Glutamatergic neuron (in vitro differentiated cells): ENCODE measurements at regions not wholly inside any gene's neighbourhood (a gene's known extent, or its start where the extent isn't known, plus 50 kb on each side); places are given as distances from the start of the nearest gene placed in this dataset.

Experiments used
- DNase-seq: peaks from one replicate; pipeline ENCODE4 v3.0.0; 2022
- H3K27ac Mint-ChIP-seq: one replicate; pipeline ENCODE4 v1.8.0; 2020; ENCODE audit warnings: mild to moderate bottlenecking, mixed read lengths, inconsistent platforms; ENCODE audit not compliant: unreplicated experiment
- H3K27me3 Mint-ChIP-seq: one replicate; pipeline ENCODE4 v1.8.0; 2020; ENCODE audit warnings: mild to moderate bottlenecking, moderate library complexity, mixed read lengths, inconsistent platforms; ENCODE audit not compliant: unreplicated experiment
- H3K36me3 Mint-ChIP-seq: one replicate; pipeline ENCODE4 v1.8.0; 2020; ENCODE audit warnings: mild to moderate bottlenecking, mixed read lengths, inconsistent platforms; ENCODE audit not compliant: unreplicated experiment
- H3K4me1 Mint-ChIP-seq: one replicate; pipeline ENCODE4 v1.8.0; 2020; ENCODE audit warnings: mild to moderate bottlenecking, low read depth, mixed read lengths, inconsistent platforms; ENCODE audit not compliant: unreplicated experiment
- H3K4me3 Mint-ChIP-seq: one replicate; pipeline ENCODE4 v1.8.0; 2020; ENCODE audit warnings: mild to moderate bottlenecking, mixed read lengths, inconsistent platforms; ENCODE audit not compliant: unreplicated experiment
- H3K9me3 Mint-ChIP-seq: one replicate; pipeline ENCODE4 v1.8.0; 2020; ENCODE audit warnings: mild to moderate bottlenecking, moderate library complexity, mixed read lengths, inconsistent platforms; ENCODE audit not compliant: unreplicated experiment
- TF ChIP-seq, protein P1 (sequence below): fragments of 200-600 bp; sonication (generic); IDR thresholded peaks from one replicate; pipeline ENCODE4 v1.5.0; 2021; ENCODE audit not compliant: partially characterized antibody, unreplicated experiment

GRCh38 chr11:24344222-24344621, 152.6 kb upstream of the LUZP2 start:
- H3K27ac Mint-ChIP-seq, result no peak overlapping the region
- H3K27me3 Mint-ChIP-seq, result no peaks in the 10 kb centered on the region
- DNase-seq, result no peak
- peaks cover 3% of the 10 kb centered on the region for H3K4me1 Mint-ChIP-seq
- H3K36me3 Mint-ChIP-seq, result no peaks in the 10 kb centered on the region
- H3K4me3 Mint-ChIP-seq, result no peak overlapping the region
- no peaks in the 10 kb centered on the region for H3K9me3 Mint-ChIP-seq
- TF ChIP-seq, protein P1, sequence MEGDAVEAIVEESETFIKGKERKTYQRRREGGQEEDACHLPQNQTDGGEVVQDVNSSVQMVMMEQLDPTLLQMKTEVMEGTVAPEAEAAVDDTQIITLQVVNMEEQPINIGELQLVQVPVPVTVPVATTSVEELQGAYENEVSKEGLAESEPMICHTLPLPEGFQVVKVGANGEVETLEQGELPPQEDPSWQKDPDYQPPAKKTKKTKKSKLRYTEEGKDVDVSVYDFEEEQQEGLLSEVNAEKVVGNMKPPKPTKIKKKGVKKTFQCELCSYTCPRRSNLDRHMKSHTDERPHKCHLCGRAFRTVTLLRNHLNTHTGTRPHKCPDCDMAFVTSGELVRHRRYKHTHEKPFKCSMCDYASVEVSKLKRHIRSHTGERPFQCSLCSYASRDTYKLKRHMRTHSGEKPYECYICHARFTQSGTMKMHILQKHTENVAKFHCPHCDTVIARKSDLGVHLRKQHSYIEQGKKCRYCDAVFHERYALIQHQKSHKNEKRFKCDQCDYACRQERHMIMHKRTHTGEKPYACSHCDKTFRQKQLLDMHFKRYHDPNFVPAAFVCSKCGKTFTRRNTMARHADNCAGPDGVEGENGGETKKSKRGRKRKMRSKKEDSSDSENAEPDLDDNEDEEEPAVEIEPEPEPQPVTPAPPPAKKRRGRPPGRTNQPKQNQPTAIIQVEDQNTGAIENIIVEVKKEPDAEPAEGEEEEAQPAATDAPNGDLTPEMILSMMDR, result no peak

DNA sequence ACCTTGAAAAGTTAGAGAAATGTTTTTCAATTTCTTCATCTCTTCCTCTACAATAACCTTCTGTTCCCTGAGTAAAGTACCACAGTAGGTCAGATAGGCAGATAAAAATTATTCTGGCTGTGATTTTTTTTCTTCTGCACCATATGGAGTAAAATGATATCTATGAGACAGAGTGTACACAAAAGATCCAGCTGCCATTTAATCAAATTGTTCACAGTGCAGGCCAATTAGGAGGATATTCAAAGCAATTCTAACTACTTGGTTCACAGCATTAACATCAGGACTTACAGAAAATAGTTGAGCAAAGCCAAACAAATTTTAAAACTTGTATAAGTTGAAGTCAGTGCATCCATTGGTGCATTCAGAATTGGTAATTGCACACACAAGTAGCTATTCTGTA, 147.9 kb upstream of the LUZP2 start:
- no peaks in the 10 kb centered on the region for H3K9me3 Mint-ChIP-seq
- TF ChIP-seq, protein P1, result no peak
- H3K27me3 Mint-ChIP-seq, result no peaks in the 10 kb centered on the region
- H3K36me3 Mint-ChIP-seq, result no peaks in the 10 kb centered on the region
- no peak overlapping the region for H3K4me3 Mint-ChIP-seq
- H3K4me1 Mint-ChIP-seq, result no peaks in the 10 kb centered on the region
- no peak overlapping the region for H3K27ac Mint-ChIP-seq
- DNase-seq, result no peak

- no peaks in the 10 kb centered on the region for H3K4me1 Mint-ChIP-seq
- H3K27ac Mint-ChIP-seq, result no peak overlapping the region
- DNase-seq, result no peak
- H3K9me3 Mint-ChIP-seq, result no peaks in the 10 kb centered on the region
- H3K4me3 Mint-ChIP-seq, result no peak overlapping the region
- TF ChIP-seq, protein P1, result no peak
- H3K27me3 Mint-ChIP-seq, result no peaks in the 10 kb centered on the region
- H3K36me3 Mint-ChIP-seq, result no peaks in the 10 kb centered on the region
Measured at GRCh38 chr11:24351179-24351578, 145.7 kb upstream of the LUZP2 start.

GRCh38 chr11:24356501-24356900, 140.4 kb upstream of the LUZP2 start:
- Mint-ChIP-seq H3K27me3 (no peaks in the 10 kb centered on the region), H3K4me1 (no peaks in the 10 kb centered on the region), H3K4me3 (no peak overlapping the region), H3K27ac (no peak overlapping the region), H3K9me3 (no peaks in the 10 kb centered on the region), H3K36me3 (peaks cover 3% of the 10 kb centered on the region)
- DNase-seq, result no peak
- TF ChIP-seq, protein P1, result no peak

- Mint-ChIP-seq H3K9me3 (no peaks in the 10 kb centered on the region), H3K4me3 (no peak overlapping the region), H3K4me1 (no peaks in the 10 kb centered on the region), H3K27ac (no peak overlapping the region), H3K36me3 (peaks cover 9% of the 10 kb centered on the region), H3K27me3 (no peaks in the 10 kb centered on the region)
- TF ChIP-seq, protein P1, result no peak
- no peak for DNase-seq
Measured at GRCh38 chr11:24357620-24358410, 139.0 kb upstream of the LUZP2 start.
